Ovary (tissue), 7 donors: ENCODE measurements at regions not wholly inside any gene's neighbourhood (a gene's known extent, or its start where the extent isn't known, plus 50 kb on each side); places are given as distances from the start of the nearest gene placed in this dataset.

Experiments used
- DNase-seq, 5 donors: peaks; one replicate each; pipeline ENCODE4 v3.0.0-alpha.2; 2019 to 2020
- H3K27ac ChIP-seq, 2 donors: fragments of 200-600 bp; one replicate each; pipeline versions ENCODE4 v1.5.1 to v1.8.0; 2019 to 2022
- H3K27me3 ChIP-seq: fragments of 200-600 bp; one replicate; pipeline ENCODE4 v1.8.0; 2022
- H3K36me3 ChIP-seq: fragments of 200-600 bp; sonication (generic); one replicate; pipeline ENCODE4 v1.5.1; 2019
- H3K4me1 ChIP-seq: one replicate; pipeline ENCODE4 v1.8.1; 2013; ENCODE audit warnings: mild to moderate bottlenecking, moderate library complexity; ENCODE audit not compliant: insufficient read depth
- H3K4me3 ChIP-seq: fragments of 200-600 bp; sonication (generic); one replicate; pipeline ENCODE4 v1.5.1; 2017
- H3K9me3 ChIP-seq, 2 donors: fragments of 200-600 bp in 1 of 2; sonication (generic) in 1 of 2; one replicate each; pipeline versions ENCODE4 v1.5.1 to v1.8.1; 2013 to 2019; ENCODE audit warnings: mild to moderate bottlenecking in 1 of 2, moderate library complexity in 1 of 2
- EP300 ChIP-seq: sonication (generic); formaldehyde crosslinking; IDR thresholded peaks from one replicate; pipeline ENCODE4 v1.6.1; 2017; ENCODE audit warnings: antibody characterized with exemption
- POLR2A ChIP-seq: fragments of 450-650 bp; IDR thresholded peaks from one replicate; pipeline ENCODE4 v1.6.1; 2017; ENCODE audit warnings: antibody characterized with exemption, mild to moderate bottlenecking, moderate library complexity
- WGBS, 3 donors: extraction: QIAGEN DNeasy Blood & Tissue Kit in 1 of 3; methylation state at CpG; one replicate each; pipeline versions ENCODE4 v1.1.5 to v1.1.7; 2013 to 2017; 5-methylcytosine and 5-hydroxymethylcytosine counted together
- intact Hi-C, 4 donors: fragments of 100-400 bp; cut with DNase I; formaldehyde crosslinking; loops; one replicate each; pipeline versions ENCODE4 v1.11.0 to v1.15.1; 2022 to 2023
- TF ChIP-seq, protein P1 (sequence below), 3 donors: fragments of 450-650 bp in 2 of 3; fragments of 200-600 bp in 1 of 3; IDR thresholded peaks; one replicate each; pipeline versions ENCODE4 v1.5.1 to v1.8.0; 2016 to 2022; ENCODE audit warnings: antibody characterized with exemption in 3 of 3, mild to moderate bottlenecking in 1 of 3
- donor health status: DM: no; HTN: no; CAD: no; lungs with moderate emphysema.
- donor health status: DM: no; HTN: no; CAD: no.
- donor health status: Bipolar disorder and iron deficiency.
- donor health status: DM: no; HTN: no; CAD: no.
- donor health status: DM: yes; HTN: yes; CAD: no.

GRCh38 chr6:3593161-3593560 lies 136.3 kb upstream of the SLC22A23 start:
- H3K4me1 ChIP-seq = no peaks in the 10 kb centered on the region
- H3K27ac ChIP-seq = no peak overlapping the region
- no peaks in the 10 kb centered on the region for H3K27me3 ChIP-seq
- TF ChIP-seq EP300 (no peak), POLR2A (no peak)
- TF ChIP-seq, protein P1, sequence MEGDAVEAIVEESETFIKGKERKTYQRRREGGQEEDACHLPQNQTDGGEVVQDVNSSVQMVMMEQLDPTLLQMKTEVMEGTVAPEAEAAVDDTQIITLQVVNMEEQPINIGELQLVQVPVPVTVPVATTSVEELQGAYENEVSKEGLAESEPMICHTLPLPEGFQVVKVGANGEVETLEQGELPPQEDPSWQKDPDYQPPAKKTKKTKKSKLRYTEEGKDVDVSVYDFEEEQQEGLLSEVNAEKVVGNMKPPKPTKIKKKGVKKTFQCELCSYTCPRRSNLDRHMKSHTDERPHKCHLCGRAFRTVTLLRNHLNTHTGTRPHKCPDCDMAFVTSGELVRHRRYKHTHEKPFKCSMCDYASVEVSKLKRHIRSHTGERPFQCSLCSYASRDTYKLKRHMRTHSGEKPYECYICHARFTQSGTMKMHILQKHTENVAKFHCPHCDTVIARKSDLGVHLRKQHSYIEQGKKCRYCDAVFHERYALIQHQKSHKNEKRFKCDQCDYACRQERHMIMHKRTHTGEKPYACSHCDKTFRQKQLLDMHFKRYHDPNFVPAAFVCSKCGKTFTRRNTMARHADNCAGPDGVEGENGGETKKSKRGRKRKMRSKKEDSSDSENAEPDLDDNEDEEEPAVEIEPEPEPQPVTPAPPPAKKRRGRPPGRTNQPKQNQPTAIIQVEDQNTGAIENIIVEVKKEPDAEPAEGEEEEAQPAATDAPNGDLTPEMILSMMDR (IDR thresholded peaks at IDR 0.05) = no peak
- no peak overlapping the region for H3K4me3 ChIP-seq
- intact Hi-C loops = no loop called here
- 92 to 95% (median 94%) methylated on average over 6 of the region's 6 CpGs for WGBS, 3 donors
- H3K36me3 ChIP-seq = no peaks in the 10 kb centered on the region
- no peaks in the 10 kb centered on the region for H3K9me3 ChIP-seq
- no peak for DNase-seq

DNA sequence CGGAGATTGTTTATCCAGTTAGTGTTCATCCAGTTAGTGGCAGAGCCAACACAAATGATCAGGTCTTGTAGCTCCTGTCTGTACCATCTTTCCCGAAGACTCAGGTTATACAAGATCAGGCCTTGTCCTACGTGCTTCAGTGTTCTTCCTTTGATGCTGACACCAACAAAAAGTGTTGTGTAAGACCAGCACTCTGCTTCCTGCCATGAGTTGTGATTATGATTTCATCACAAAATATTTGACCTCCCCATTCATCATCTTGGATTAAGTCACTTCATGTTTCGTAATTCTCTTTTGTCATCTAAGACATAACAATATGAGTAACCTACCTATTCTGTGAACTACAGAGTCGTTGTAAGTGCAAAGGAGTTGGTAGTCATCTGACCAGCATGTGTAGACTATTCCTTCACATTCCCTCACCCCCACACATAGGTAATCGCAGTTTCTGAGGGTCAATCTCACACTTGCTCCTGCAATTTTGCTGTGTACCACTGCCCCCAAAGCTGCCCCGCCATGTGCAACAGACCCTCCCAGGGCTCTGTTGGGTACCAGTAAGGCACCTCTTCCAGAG lies 135.6 kb upstream of the SLC22A23 start:
- H3K9me3 ChIP-seq = no peaks in the 10 kb centered on the region
- no peak overlapping the region for H3K4me3 ChIP-seq
- TF ChIP-seq EP300 (no peak), POLR2A (no peak)
- TF ChIP-seq, protein P1 (IDR thresholded peaks at IDR 0.05) = no peak
- no peak overlapping the region for H3K27ac ChIP-seq
- no peak for DNase-seq
- no peaks in the 10 kb centered on the region for H3K4me1 ChIP-seq
- intact Hi-C loops = no loop called here
- WGBS, 3 donors = 56 to 76% (median 71%) methylated on average over 7 of the region's 7 CpGs
- no peaks in the 10 kb centered on the region for H3K27me3 ChIP-seq
- H3K36me3 ChIP-seq = no peaks in the 10 kb centered on the region

DNA sequence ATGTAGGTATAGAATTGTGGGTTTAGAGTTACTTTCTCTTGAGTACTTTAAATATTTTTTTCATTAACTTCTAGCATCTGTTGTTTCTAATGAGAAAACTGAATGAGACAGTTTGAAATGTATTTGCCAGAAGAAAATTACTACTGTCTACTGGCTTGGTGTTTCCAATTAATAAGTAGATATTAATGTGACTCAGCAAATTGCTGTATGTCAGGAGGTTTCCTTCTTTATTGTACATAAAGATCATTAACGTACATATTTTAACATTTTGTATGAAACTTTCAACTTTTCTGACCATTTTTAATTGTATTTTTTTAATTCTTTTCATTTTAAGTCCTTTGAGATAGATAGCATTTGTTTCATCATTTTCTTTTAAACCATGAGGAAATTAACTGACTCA lies 135.1 kb upstream of the SLC22A23 start:
- no peak overlapping the region for H3K27ac ChIP-seq
- intact Hi-C loops = no loop called here

DNA sequence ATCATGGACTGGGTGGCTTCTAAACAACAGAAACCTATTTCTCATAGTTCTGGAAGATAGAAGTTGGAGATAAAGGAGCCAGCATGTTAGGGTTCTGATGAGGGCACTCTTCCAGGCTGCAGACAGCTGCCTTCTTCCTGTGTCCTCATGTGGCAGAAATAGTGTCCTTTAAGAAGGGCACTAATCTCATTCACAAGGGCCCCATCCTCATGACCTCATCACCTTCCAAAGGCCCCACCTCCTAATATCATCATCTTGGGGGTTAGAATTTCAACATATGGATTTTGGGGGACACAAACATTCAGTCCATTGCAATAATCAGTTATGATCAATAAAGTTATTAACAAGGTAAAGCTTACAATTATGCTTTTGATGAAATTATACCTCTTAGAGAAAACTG lies 130.8 kb upstream of the SLC22A23 start:
- Histone ChIP-seq H3K36me3 (no peaks in the 10 kb centered on the region), H3K27ac (no peak overlapping the region), H3K27me3 (no peaks in the 10 kb centered on the region), H3K9me3 (no peaks in the 10 kb centered on the region), H3K4me3 (no peak overlapping the region), H3K4me1 (no peaks in the 10 kb centered on the region)
- no peak for DNase-seq
- TF ChIP-seq POLR2A (no peak), EP300 (no peak)
- TF ChIP-seq, protein P1 (IDR thresholded peaks at IDR 0.05) = no peak
- intact Hi-C loops = no loop called here

More for the DNA sequence above, 135.1 kb upstream of the SLC22A23 start:
- no peak overlapping the region for H3K4me3 ChIP-seq
- no peak for DNase-seq
- WGBS, 3 donors = 71 to 88% (median 87%) methylated on average over 1 of the region's 1 CpG
- no peaks in the 10 kb centered on the region for H3K4me1 ChIP-seq
- H3K27me3 ChIP-seq = no peaks in the 10 kb centered on the region
- TF ChIP-seq POLR2A = no peak
- TF ChIP-seq EP300 = no peak
- TF ChIP-seq, protein P1 (IDR thresholded peaks at IDR 0.05) = no peak
- no peaks in the 10 kb centered on the region for H3K9me3 ChIP-seq
- no peaks in the 10 kb centered on the region for H3K36me3 ChIP-seq
